OCI-LY3 (cell line): ENCODE measurements at regions not wholly inside any gene's neighbourhood (a gene's known extent, or its start where the extent isn't known, plus 50 kb on each side); places are given as distances from the start of the nearest gene placed in this dataset.

Experiments used
- EZH2phosphoT487 ChIP-seq: fragments of 200-600 bp; shearing (Covaris generic); IDR thresholded peaks from 2 replicates; pipeline ENCODE4 v1.6.1; 2018; ENCODE audit warnings: antibody characterized with exemption, mixed run types, low read depth
- TF ChIP-seq, protein P1 (sequence below): fragments of 200-600, 300-600 bp; sonication (generic); IDR thresholded peaks from 2 replicates; pipeline ENCODE4 v1.5.1; 2014; ENCODE audit warnings: antibody characterized with exemption, low read length, low read depth

DNA sequence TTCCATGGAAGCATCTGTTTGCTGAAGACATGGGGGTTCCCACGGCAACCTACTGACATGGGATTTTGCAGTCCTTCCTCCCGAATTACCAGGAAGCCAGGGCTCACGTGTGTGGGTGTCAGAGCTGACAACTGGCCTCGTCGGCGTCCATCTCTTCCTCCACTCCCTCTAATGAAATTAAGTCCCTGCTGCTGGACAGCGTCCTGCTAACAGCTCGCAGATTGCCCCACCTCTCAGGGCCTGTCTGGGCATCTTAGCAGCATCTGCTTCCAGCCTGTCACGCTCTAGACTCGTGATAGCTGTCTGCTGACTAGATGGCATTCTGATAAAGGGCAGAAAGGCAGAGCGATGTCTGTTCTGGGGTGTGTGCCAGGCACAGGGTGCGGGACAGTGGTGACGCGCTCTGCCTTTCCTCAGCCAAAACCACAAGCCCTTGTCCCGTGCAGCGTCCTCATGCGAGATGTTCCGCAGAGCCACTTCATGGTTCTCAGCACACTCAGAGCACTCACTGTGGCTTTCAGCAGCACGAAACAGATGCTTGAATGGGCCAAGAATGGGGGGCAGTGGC, 161.1 kb downstream of the ARL4C start:
- TF ChIP-seq, protein P1, sequence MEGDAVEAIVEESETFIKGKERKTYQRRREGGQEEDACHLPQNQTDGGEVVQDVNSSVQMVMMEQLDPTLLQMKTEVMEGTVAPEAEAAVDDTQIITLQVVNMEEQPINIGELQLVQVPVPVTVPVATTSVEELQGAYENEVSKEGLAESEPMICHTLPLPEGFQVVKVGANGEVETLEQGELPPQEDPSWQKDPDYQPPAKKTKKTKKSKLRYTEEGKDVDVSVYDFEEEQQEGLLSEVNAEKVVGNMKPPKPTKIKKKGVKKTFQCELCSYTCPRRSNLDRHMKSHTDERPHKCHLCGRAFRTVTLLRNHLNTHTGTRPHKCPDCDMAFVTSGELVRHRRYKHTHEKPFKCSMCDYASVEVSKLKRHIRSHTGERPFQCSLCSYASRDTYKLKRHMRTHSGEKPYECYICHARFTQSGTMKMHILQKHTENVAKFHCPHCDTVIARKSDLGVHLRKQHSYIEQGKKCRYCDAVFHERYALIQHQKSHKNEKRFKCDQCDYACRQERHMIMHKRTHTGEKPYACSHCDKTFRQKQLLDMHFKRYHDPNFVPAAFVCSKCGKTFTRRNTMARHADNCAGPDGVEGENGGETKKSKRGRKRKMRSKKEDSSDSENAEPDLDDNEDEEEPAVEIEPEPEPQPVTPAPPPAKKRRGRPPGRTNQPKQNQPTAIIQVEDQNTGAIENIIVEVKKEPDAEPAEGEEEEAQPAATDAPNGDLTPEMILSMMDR: no peak
- no peak for TF ChIP-seq EZH2phosphoT487
